ENCODE measurements at regions not wholly inside any gene's neighbourhood (a gene's known extent, or its start where the extent isn't known, plus 50 kb on each side); places are given as distances from the start of the nearest gene placed in this dataset.

- Histone ChIP-seq H3K4me3 (no peak overlapping the region), H3K27me3 (peaks cover 0 to 4% (median 0%) of the 10 kb centered on the region in 7 donors), H3K4me1 (no peaks in the 10 kb centered on the region), H3K9me3 (no peaks in the 10 kb centered on the region), H3K27ac (no peak overlapping the region), H3K36me3 (no peaks in the 10 kb centered on the region)
- ATAC-seq (no peak), DNase-seq (no peak)
- intact Hi-C loops (cut with DNase I): no loop called here
- TF ChIP-seq CTCF (IDR thresholded peaks at IDR 0.05): no peak
Observed at GRCh38 chr4:141814499-141814898, 178.1 kb downstream of the IL15 start.

GRCh38 chr4:141815646-141816045 is 179.3 kb downstream of the IL15 start:
- WGBS, 2 donors: 79 to 88% methylated on average over 3 of the region's 3 CpGs
- no peaks in the 10 kb centered on the region for H3K36me3 ChIP-seq
- H3K4me3 ChIP-seq: no peak overlapping the region
- H3K9me3 ChIP-seq: no peaks in the 10 kb centered on the region
- intact Hi-C loops (cut with DNase I): no loop called here
- ATAC-seq: no peak
- H3K4me1 ChIP-seq: no peaks in the 10 kb centered on the region
- no peak for TF ChIP-seq CTCF (IDR thresholded peaks at IDR 0.05)
- no peak for DNase-seq
- peaks cover 0 to 4% (median 0%) of the 10 kb centered on the region in 7 donors for H3K27me3 ChIP-seq
- H3K27ac ChIP-seq: no peak overlapping the region

GRCh38 chr4:141826260-141826659 is 189.9 kb downstream of the IL15 start:
- no peak overlapping the region for H3K4me3 ChIP-seq
- no peaks in the 10 kb centered on the region for H3K36me3 ChIP-seq
- H3K4me1 ChIP-seq: no peaks in the 10 kb centered on the region
- DNase-seq (no peak), ATAC-seq (no peak)
- H3K27me3 ChIP-seq: no peaks in the 10 kb centered on the region
- 55 to 74% methylated on average over 1 of the region's 1 CpG for WGBS, 2 donors
- H3K9me3 ChIP-seq: no peaks in the 10 kb centered on the region
- intact Hi-C loops (cut with DNase I): no loop called here
- no peak overlapping the region for H3K27ac ChIP-seq
- no peak for TF ChIP-seq CTCF (IDR thresholded peaks at IDR 0.05)

GRCh38 chr4:141833209-141833608 is 196.8 kb downstream of the IL15 start:
- WGBS, 2 donors: 91 to 96% methylated on average over 4 of the region's 4 CpGs
- no peak for ATAC-seq
- H3K4me3 ChIP-seq: no peak overlapping the region

More at GRCh38 chr4:141833209-141833608, 196.8 kb downstream of the IL15 start:
- DNase-seq: no peak
- no peaks in the 10 kb centered on the region for H3K4me1 ChIP-seq
- no peaks in the 10 kb centered on the region for H3K27me3 ChIP-seq
- H3K36me3 ChIP-seq: no peaks in the 10 kb centered on the region
- no peak for TF ChIP-seq CTCF (IDR thresholded peaks at IDR 0.05)
- intact Hi-C loops (cut with DNase I): no loop called here
- peaks cover 0 to 4% (median 0%) of the 10 kb centered on the region in 11 donors for H3K9me3 ChIP-seq
- no peak overlapping the region for H3K27ac ChIP-seq

Measured in heart right ventricle (tissue), 16 donors.